GM12875 (cell line): ENCODE measurements at regions not wholly inside any gene's neighbourhood (a gene's known extent, or its start where the extent isn't known, plus 50 kb on each side); places are given as distances from the start of the nearest gene placed in this dataset.

Source experiments
- H3K4me3 ChIP-seq: one replicate; pipeline ENCODE4 v1.5.1; 2011; ENCODE audit warnings: low read depth, low read length, control low read depth
- TF ChIP-seq, protein P1 (sequence below): IDR thresholded peaks from 2 replicates; pipeline ENCODE4 v1.5.1; 2011; ENCODE audit warnings: low read depth, mild to moderate bottlenecking, control low read depth, inconsistent platforms, low read length, moderate library complexity, borderline replicate concordance; ENCODE audit not compliant: insufficient read depth

GRCh38 chr3:76684946-76685345, 355.0 kb upstream of the ROBO2 start:
- TF ChIP-seq, protein P1, sequence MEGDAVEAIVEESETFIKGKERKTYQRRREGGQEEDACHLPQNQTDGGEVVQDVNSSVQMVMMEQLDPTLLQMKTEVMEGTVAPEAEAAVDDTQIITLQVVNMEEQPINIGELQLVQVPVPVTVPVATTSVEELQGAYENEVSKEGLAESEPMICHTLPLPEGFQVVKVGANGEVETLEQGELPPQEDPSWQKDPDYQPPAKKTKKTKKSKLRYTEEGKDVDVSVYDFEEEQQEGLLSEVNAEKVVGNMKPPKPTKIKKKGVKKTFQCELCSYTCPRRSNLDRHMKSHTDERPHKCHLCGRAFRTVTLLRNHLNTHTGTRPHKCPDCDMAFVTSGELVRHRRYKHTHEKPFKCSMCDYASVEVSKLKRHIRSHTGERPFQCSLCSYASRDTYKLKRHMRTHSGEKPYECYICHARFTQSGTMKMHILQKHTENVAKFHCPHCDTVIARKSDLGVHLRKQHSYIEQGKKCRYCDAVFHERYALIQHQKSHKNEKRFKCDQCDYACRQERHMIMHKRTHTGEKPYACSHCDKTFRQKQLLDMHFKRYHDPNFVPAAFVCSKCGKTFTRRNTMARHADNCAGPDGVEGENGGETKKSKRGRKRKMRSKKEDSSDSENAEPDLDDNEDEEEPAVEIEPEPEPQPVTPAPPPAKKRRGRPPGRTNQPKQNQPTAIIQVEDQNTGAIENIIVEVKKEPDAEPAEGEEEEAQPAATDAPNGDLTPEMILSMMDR = no peak
- no peak overlapping the region for H3K4me3 ChIP-seq

DNA sequence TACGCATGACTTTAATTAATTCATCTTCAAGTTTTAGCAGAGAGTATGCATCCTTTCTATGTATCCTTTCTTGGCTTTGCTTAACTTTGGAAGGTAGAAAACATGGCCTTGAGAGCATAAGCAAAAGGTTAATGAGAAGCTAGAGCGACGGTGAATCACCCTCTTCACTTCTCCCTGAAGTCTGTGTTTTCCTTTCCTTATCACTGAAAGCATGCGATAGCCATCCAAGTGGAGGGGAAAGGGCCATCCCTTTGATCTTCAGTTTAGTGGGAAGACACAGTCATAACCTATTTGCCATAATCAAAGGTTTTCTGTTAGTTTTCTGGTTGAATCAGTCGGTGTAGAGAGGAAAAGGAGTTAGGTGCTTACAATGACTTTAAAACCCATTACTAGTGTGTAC, 354.0 kb upstream of the ROBO2 start:
- H3K4me3 ChIP-seq = no peak overlapping the region
- TF ChIP-seq, protein P1 = no peak

DNA sequence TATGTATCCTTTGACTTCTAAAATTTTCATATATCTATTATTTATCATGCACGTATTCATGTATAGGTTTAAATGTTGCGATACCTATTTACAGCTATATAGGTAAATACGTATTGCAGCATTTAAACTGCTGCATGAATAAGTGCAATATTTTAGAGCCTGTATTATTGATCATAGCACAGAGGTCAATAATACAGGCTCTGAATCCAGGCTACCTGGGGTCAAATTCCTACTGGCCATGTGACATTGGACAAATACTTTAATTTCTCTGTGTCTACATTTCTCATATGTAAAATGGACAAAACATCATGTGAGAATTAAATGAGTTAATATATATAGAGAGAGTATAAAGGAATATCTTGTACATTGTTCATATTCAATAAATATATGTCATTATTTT, 352.9 kb upstream of the ROBO2 start:
- TF ChIP-seq, protein P1 = no peak

GRCh38 chr3:76694063-76694462, 345.8 kb upstream of the ROBO2 start:
- TF ChIP-seq, protein P1 = no peak
- no peak overlapping the region for H3K4me3 ChIP-seq

More for the DNA sequence above, 352.9 kb upstream of the ROBO2 start:
- no peak overlapping the region for H3K4me3 ChIP-seq

GRCh38 chr3:76698136-76698706, 341.7 kb upstream of the ROBO2 start:
- no peak overlapping the region for H3K4me3 ChIP-seq
- TF ChIP-seq, protein P1 = no peak

- TF ChIP-seq, protein P1 = no peak
- no peak overlapping the region for H3K4me3 ChIP-seq
Measured at GRCh38 chr3:76699846-76700245, 340.1 kb upstream of the ROBO2 start.

GRCh38 chr3:76700323-76700722, 339.6 kb upstream of the ROBO2 start:
- H3K4me3 ChIP-seq = no peak overlapping the region
- TF ChIP-seq, protein P1 = no peak
